Posterior cingulate gyrus (tissue), 11 donors: ENCODE measurements at regions not wholly inside any gene's neighbourhood (a gene's known extent, or its start where the extent isn't known, plus 50 kb on each side); places are given as distances from the start of the nearest gene placed in this dataset.

Source experiments
- DNase-seq, 10 donors: peaks; one replicate each; pipeline versions ENCODE4 v3.0.0 to v3.0.0-alpha.2; 2020 to 2021; ENCODE audit warnings: mixed read lengths in 3 of 10
- intact Hi-C: fragments of 100-400 bp; cut with DNase I; formaldehyde crosslinking; loops from one replicate; pipeline ENCODE4 v1.15.1; 2023

DNA sequence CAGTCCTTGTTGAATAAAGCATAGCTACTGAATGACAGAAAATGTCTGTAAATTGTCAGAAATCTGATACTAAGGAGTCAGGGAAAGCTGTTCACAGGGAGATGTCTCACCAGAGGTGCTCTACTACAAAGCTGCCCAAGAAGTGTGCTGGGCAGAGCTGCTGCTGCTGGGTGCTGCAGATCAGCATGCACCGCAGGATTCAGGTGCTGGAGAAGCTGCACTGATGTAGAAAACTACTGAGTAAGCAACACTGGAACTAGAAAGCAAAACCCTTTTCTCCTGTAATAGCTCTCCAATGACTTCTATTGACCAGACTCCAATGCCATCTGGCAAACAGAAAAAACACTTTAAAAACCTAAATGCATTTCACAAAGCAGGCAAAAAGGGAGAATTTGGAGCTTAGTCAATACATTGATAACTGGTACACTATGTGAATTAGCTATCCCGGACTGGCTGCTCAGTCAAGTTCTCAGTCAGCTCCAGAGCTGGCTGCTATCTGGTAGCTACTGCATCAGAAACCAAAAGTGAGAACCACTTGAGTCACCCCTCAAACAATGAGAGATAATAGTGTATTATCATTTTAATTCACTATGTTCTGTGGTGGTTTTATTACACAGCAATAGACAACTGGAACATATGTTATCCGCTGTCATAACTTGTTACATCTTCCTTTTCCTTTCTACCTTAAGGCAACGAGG, 493.1 kb downstream of the CPS1 start:
- no peak for DNase-seq
- intact Hi-C loops = no loop called here

DNA sequence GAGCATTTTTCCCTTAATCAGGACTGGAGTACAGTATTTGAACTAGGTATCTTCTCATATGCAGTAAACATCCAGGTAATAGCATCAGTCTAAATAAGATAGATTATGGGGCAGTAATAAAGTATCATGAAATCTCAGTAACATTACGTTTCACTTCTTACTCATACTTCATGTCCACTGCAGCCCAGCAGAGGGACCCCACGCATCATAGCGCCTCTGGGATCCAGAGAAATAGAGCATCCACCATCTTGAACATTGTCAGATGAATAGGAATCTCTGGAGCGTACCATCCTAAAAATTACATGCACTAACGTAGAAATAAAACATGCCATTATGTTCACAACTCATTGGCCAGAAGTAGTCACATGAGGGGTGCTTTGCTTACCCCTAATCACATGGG, 499.0 kb downstream of the CPS1 start:
- intact Hi-C loops = no loop called here
- no peak for DNase-seq

GRCh38 chr2:211061612-211062296, 505.4 kb downstream of the CPS1 start:
- intact Hi-C loops = no loop called here

GRCh38 chr2:211062297-211062612, 505.9 kb downstream of the CPS1 start:
- no peak for DNase-seq
- intact Hi-C loops = no loop called here

More at GRCh38 chr2:211061612-211062296, 505.4 kb downstream of the CPS1 start:
- no peak for DNase-seq

GRCh38 chr2:211067029-211067428, 510.6 kb downstream of the CPS1 start:
- DNase-seq = no peak
- intact Hi-C loops = no loop called here

DNA sequence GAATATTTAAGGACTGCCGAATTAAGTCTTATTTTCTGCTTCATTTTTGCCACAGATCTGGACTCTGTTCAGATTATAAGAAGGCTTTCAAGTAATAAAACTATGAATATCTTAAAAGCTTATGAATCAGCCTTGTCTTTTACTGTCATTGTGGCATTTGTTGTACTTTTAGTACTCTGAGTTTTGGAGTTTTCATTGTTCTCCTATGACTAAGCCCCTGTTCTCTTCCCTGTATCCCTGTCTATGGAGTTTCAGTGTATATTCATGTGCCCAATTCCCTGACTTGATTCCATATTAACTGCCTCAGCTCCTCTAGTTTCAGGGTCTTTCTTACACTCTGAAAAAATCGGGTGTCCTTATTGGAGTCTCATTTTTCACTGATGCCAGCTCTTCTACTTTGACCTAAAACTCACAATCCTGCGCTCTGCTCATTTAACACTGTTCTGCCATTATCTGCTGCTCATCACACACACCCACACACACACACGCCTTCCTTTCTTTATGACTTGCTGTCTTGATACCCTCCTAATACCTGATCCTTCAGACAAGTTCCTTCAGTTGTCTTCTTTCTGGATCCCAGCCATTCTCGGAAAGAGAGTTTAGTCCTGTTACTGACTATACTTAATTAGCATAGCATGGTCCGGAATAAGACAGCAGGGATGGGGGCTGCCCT, 511.8 kb downstream of the CPS1 start:
- intact Hi-C loops = no loop called here
- no peak for DNase-seq

DNA sequence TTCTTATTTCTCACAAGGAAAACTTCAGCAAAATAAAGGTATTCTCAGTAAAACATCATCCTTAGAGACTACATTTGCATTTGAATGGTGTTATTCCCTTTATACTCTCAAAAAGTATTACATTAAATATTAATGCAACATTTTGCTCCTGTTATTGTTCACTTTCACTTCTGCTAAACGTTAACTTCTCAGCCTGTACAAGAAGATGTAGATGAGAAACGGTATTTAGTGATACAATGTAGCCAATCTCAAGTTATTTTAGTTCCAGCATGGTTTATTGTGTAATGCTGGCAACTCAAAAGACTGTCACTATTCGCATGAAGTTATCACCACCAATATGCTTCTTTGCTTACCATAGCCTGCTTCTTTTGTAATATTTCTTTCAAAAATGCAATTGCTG, 514.1 kb downstream of the CPS1 start:
- DNase-seq = no peak
- intact Hi-C loops = no loop called here

DNA sequence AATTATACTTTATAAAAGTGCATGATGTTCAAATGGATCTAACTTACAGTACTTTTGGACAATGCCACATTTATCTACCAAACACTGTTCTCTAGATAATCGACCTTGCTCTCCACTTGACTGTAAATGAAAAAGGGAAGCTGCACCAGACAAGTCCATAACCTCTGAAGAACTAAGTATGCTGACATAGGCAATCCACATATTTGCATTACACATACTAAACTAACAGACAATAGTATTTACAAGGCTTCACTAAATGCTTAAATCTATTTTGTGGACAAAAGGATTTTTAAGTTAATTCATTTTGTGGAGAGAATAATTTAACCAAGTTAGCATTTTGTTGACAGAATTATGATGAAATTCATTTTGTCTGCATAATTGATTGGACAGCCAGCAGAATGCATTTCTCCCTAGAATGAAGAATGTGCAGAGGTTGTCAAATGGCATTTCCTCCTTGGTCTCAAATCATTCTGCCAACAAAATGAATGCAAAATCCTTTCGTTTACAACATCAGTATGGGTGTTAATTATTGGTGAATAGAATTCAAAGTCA, 520.9 kb downstream of the CPS1 start:
- DNase-seq = no peak
- intact Hi-C loops = no loop called here

DNA sequence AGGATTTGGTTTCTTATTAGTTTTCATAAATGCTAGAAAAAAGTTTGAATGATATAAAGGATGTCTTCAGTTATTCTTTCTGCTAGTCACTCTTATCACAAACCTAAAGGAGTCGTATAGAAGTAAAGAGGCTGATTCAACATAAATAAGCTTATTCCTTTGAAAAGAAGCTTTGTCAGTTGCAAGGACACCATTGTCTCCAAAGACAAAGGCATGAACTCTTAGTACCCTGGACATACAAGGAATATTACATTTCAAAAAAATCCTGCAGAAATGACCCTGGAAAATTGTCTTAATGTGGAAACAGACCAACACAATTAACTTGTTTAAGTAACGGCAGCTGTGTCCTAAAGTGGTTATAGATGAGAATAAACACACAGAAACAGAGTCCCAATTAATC, 528.0 kb downstream of the CPS1 start:
- intact Hi-C loops = no loop called here
- no peak for DNase-seq

DNA sequence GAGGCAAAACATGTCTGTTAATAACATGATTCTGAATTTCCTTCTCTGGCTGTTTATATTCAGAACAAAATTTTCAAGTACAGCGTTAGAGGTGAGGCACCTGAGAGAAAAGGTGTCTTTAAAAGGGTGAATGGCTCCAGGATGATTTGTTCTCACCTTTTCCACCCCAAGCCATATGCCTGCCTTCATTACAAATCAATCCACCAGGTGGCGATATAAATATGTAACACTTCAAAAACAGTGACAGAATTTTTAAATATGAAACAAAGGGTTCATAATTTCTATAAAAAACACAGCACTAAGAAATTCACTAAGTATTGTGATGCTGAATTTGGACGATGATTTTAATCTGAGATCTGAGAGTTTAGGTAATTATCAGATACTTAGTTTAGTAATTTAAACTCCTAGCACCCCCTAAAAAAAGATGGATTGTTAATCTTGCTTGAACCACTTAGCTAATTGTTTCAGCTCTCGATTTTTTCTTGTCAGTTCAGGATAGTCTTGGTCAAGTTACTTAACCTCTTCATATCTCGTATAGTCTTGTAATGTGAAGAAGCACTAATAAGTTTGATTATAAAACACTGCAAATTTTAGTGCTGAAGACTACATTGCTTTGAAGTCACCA, 528.8 kb downstream of the CPS1 start:
- intact Hi-C loops = loop anchor here (5.0 kb wide), 1 partner anchor 1482 kb away; no protein-coding TSS in a partner anchor
- DNase-seq = no peak

DNA sequence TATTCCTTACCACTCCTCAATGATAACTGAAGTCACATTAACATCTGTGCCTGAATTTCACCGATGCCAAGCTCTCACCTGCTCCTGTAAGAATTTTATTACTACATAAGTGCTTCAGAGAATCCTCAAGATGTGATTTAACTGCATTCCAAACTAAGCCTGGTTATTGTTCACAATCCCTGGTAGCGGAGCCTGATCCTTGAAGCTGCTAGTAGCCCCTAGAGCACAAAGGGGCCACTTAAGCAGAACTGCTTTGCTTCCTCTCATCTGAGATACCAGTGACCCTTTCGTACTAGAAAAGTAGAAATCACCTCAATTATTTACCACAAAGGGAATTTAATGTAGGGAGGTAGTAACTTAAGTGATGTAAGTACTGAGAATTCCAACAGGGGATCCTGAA, 529.6 kb downstream of the CPS1 start:
- intact Hi-C loops = loop anchor here (5.0 kb wide), 1 partner anchor 1481 kb away; no protein-coding TSS in a partner anchor
- DNase-seq = no peak

DNA sequence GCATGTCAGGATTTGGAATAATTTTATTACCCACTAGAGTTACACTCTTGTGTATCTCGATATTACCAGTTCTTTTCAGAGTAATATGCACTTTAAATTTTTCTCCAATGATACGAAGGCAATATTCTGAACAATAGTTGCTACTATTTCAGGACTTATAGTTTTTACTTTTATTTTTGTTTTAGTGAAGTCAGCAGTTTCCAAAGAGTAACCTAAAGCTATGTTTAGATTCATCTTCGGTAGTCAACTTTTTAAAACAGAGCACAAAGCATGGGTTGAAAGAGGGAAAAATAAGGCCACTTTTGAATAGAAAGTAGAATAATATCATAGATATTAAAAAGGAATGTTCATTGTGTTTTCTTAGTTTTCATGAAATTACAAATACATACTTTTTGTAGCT, 532.7 kb downstream of the CPS1 start:
- DNase-seq = no peak
- intact Hi-C loops = loop anchor here (5.0 kb wide), 1 partner anchor 1478 kb away; no protein-coding TSS in a partner anchor

DNA sequence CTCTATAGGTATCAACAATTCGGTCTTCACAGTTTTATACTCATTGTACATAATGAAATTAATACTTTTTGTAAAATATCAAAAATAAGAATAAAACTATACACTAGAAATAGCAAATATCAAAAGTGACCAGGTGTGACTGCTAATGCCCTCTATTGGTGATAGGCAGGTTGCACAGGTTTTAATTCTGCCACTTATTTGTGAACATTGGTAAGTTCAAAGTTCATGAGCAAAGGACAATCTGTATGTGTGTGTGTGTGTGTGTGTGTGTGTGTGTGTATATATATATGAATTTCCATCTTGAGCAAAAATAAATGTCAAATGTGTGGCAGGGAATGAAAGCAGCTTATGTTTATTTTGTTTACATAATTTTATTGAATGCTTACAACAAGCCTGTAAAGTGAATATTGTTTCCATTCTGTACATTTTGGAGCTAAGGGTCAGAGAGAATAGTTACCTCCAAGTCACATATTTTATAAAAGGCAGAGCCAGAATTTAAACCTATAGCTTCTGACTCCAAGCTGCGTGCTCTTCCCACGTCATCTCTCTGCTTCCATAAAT, 537.4 kb downstream of the CPS1 start:
- DNase-seq = no peak
- intact Hi-C loops = no loop called here

DNA sequence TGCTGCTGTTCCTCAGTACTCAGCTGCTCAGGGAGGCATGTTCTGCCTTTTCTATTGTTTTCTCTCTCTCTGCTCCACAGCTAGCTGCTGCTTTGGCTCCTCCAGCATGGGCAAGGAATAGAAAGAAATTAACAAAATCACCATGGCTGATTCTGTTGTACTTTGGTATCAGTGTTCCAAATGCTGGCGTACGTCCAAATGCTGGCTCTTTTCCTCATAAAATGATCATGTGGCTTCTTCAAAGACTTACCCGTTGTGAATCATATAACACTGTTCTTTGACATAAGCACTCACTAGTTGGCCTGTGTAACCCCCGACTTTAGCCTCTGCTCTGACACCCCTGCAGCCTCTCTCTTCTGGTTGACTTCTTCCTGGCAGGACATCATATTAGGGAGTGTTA, 547.6 kb downstream of the CPS1 start:
- intact Hi-C loops = no loop called here
- DNase-seq = peak in 1 of 10 donors; percentile 13

DNA sequence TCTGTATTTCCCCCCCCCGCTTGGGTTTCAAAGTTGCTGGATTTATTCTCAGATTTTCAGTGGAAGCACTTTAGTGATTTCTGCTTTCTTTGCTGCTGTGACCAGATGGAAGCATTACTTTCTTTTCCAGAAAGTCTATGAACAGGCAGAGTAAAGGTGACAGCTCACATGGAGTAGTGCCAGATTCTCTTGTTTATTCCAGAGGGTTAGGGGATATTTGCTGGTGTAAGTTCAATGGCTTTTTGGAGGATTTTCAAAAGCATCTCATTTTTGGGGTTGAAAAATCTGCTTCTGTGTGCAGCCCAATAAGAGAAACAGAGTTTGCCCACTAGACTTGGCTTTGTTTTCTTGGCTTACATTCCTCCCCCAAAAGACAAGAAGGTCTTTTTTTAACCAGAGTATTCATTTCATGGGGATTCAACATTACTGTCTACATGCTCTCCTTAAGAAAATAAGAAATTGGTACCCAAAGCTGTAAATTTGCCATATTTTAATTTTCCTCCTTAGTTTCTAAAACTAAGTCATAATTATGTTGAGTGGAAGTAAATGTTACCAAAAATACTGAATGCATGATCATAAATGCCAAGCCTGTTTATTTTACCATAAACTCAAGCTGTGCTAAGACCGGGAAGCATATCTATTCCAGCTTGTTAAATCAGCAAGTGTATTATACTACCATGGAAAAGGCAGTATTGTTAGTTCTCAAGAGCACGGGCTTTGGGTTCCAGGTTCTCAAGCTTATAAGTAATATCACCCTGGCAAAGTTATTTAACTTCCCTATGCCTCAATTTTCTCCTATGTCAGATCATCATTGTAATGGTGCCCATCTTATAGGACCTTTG, 557.2 kb downstream of the CPS1 start:
- intact Hi-C loops = no loop called here
- DNase-seq = no peak

- intact Hi-C loops = no loop called here
- peak in 1 of 10 donors; percentile 25 for DNase-seq
Measured at GRCh38 chr2:211114826-211115455, 558.5 kb downstream of the CPS1 start.

DNA sequence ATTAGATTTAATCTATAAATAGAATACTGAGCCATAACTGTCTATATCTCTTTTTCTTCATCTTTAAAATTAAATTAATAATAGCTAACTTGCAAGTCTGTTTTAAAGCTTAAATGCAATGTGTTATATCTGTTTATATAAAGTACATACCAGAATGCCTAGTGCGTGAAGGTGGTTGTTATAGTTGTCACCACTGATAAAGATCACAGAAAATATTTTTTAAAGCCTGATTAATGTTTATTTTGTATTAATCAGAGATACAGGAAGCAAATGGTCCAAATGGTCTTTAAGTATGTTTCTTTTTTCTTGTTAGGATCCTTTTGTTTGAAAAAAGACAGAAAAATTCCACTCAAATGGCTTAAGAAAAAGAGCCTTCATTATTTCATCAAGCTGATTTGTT, 560.6 kb downstream of the CPS1 start:
- intact Hi-C loops = no loop called here
- DNase-seq = no peak

- DNase-seq = no peak
- intact Hi-C loops = no loop called here
Measured at GRCh38 chr2:211126256-211126655, 569.9 kb downstream of the CPS1 start.

GRCh38 chr2:211127501-211127900, 571.1 kb downstream of the CPS1 start:
- DNase-seq = no peak
- intact Hi-C loops = no loop called here
